SW 1271 (cell line): ENCODE measurements at regions not wholly inside any gene's neighbourhood (a gene's known extent, or its start where the extent isn't known, plus 50 kb on each side); places are given as distances from the start of the nearest gene placed in this dataset.

Experiments
- DNase-seq, 2 experiments: peaks; one replicate each; lab custom pipeline; 2025; lab: John Stamatoyannopoulos, UW

DNA sequence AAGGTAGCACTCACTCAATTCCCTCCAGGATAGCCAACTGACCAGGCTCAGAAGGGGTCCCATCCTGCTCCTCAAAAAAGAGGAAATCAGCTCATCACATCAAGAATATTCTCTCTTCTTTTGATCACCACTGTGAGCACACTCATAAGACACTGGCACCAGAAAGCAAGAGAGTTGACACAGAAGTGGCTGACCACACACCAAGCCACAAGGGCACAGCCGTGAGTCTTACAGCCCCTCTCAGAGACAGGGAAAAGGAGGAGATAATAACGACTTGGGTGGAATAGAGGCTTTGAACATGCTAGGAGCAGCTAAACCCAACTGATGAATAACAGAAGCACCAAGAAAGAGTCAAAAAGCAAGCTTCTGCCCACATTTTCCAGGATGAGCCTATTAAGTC lies 249.1 kb upstream of the PREP start:
- no peak for DNase-seq

DNA sequence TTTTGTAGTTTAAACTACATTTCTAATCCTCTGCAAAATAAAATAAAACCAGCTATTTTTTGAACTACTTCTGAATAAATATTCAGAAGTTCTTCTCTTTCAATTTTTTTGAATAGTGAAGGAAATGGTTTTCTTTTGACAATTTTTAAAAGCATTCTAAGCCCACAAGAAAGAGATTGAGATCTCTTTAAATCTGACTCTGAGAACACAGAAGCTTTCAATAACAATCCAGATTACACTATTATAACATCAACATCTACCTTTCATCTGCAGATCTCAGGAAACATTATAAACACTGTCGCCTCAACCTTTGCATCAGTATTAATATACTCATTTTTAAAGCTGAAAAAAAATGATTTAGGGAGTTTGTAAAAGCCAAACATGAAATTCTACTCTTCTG lies 247.5 kb upstream of the PREP start:
- no peak for DNase-seq

DNA sequence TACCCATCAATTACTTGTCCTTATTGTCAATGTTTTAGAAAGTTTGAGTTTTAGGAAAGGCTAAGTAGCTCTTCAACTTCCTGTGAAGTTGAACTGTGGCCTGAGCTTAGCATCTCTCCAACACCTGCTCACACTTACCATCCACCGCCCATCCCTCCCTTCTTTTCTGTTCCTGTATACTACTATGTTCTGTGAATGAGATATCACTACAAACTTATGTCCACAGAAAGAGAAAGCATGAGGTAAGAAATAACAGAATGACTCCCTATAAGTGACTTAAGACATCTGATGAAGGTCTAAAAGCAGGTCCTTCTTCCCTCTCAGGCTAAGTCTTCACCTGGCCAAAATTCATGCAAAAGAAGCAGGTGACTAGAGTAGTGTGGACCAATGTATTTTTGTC lies 246.3 kb upstream of the PREP start:
- DNase-seq = no peak

DNA sequence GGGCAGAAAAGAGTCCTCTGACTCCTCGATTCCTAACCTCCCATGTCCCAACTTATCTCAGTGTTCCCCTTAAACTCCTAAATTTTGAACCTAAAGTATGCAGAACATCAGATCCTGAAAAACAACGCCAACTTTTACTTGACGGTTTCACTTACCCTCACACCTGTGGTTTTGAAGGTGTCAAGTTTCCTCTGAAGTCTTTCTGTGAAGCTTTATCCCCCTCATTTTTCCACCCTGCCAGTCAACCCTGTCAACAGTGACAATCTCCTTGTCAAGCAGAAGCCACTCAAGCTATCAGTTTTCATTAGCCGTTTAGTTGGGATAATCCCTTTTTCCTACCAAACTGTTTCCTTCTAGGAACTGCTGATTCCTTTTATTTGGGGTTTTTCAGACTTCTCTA lies 245.4 kb upstream of the PREP start:
- DNase-seq = no peak

DNA sequence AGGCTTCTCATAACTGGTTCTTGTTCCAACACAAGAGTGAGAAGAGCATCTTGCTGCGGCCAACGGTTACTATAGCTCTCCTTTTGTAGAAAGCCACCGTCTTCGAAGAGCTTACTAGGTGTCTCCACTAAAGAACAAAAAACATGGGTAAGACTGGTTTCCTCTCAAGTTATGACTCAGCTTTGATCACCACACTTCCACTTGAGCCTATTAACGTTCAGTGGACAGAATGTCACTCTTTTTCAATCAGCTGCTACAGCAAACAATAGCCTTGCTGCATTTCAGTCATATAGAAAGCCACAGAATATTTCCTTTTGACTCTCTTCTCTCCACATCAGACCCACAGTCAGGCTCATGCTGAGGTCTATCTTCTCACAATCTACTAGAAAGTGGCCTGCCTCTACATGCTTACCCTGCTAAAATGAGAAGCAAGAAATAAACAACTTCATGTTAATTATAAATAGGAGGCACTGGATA lies 243.5 kb upstream of the PREP start:
- DNase-seq = no peak

DNA sequence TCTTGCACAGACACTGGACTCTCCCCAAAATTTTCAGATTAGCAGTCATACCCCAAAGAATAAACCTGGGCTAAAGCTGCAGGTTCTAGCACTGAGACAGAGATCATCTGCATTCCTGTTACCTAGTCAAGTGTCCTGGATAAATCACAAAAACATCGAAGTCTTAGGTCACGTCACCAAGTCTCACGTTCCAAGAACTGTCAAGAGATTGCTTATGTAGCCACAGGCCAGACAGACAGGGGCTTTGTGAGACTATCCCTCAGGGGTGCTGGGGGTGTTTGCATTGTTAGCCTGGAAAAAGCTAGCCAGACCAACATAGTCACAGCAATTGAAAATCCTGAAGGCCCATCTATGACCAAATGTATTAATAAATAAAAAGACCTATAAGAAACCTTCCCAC lies 243.1 kb upstream of the PREP start:
- no peak for DNase-seq

DNA sequence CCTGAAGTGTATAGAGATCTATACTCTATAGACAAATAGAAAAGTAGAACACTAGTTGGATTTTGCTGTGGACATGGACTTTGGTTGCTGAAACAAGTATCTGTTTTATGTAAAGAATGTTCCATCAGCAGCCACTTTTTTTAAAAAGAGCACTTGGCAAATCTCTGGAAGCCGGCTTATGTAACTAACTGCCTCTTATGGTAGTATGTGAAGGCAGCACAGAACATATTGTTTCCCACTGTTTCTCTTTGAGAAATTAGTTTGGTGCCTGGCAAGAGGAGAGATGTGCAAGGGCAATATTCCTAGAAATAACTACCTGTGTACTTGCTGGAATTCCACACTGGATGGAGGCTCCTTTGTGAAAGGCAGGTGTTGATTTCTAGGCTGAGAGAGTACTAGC lies 242.3 kb upstream of the PREP start:
- DNase-seq = no peak

DNA sequence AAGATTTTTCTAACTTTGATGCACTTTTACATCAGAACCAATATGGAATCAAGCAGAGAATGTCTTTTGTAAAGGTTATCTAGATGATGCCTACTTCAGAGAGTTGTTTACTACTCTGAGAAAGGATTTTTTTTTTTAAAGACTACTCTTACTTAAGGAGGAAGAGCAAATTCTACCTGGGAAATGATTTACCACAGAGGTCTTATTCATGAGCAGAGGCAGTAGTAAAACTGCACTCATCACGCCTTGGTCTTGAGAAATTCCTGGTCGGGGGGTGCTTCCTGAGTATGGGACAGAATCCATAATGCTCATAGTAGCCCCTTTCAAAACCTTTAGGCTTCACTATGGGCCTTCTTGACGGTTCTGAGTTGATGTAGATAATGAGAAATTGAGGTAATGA lies 241.8 kb upstream of the PREP start:
- no peak for DNase-seq

DNA sequence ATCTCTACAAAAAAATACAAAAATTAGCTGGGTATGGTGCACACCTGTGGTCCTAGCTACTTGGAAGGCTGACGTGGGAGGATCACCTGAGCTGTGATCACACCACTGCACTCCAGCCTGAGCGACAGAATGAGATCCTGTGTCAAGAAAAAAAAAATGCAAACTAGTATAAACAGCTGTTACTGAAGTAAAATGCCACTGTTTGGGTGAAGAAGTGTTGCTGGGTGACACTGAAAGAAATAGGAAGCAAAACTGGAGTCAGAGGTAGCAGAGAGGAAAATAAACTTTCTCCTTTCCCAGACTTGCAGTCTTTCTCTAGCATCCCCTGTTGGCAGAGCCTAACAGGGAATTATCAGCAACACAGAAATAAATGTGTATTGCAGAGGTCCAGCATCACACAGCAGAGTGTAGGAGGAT lies 241.2 kb upstream of the PREP start:
- DNase-seq = no peak

DNA sequence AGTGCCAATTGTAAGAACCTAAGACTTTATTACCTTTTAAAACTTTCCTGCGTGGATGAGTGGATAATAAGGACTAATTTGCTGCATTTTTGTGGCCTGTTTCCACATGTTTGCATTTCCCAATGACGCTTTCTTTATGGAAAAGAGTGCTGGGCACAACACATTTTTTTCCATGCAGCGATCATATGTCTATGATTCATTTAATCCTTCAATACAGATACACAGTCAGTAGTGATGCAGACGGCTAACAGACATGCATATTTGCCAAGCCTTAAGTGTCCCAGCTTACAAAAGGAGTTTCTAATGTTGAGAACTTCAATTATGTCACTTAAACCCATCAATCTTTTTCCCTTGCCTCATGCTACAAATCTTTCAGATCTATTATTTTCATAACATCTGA lies 239.8 kb upstream of the PREP start:
- no peak for DNase-seq

DNA sequence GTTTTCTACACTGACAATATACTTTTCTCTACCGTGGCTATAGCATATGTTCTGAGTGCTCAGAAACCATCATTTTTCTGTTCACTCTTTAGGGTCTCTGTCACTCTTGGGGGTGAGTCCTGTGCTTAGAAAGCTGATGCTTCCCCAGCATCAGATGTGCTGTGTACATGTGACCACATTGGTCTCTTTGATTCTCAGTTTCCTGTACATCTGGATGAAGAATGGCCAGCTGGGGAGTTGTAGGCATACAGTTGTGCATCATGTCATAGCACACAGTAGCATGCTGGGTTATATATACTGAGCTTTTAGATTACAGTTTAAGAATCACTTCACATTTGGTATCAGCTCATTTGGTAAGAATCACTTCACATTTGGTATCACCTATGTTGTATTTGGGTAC lies 238.6 kb upstream of the PREP start:
- DNase-seq = no peak

DNA sequence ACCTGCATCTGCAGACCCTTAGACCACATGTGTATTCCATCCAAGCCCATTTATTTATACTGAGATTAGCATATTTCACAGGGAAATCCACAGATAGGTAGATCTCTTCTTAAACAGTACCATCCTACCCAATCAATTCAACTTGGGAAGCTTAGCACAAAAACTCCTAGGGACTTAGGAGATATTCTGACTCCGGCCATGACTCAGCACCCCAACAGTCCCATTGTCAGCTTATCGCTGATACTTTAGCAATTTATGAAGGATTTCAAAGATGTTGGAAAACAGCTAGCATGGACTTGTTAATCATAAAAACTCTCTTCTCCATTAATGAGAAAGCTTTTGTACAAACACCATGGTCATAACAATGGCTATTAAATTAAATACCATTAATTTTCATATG lies 236.2 kb upstream of the PREP start:
- no peak for DNase-seq

DNA sequence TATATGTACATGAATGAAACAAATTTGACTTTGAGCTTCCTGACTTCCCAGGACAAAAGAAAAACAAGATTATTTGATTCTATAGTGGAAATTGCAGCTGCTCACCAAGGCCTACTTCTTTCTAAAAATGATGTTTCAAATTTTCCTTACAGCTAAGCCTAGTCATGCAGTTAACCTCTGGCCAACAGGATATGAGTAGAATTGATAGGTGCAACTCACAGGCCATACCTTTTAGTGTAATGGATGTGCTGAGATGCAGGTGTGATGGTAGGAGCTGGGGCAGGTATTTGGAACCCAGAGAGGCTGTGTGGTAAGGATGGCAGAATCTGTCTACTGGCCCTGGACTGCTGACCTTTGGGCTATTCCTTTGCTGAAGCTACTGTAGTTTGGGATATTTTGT lies 230.9 kb upstream of the PREP start:
- DNase-seq = no peak

DNA sequence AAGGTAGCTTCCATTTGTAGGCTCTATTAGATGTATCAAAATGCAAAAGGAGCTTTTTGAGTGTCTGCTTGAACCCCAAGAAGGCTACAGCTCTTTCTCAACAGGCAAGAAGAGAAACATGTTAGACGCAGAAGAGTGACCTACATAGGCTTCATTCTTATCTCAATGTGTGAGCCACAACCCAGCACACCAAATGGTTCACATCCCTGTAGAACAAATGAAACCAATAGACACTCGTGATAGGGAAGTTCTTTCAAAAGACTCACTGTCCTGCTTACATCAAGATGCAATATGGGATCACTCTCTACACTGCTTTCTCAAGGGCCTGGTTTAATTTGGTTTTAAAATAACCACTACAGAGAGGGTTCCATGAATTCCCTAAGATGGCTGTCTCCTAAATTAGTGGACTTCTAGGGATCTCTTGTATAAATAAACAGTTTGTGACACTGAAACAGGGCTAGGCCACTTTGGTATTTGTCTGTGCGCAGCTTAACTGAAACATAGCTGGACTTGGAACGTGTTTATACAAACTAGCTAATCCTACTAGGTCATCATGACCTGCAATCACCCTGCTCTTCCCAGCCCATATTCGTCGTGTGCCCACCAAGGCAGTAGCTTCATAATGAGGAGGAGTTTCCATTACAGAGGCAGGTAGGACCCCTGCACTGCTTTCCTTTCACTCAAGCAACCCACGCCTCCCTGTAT lies 225.4 kb upstream of the PREP start:
- DNase-seq = no peak

DNA sequence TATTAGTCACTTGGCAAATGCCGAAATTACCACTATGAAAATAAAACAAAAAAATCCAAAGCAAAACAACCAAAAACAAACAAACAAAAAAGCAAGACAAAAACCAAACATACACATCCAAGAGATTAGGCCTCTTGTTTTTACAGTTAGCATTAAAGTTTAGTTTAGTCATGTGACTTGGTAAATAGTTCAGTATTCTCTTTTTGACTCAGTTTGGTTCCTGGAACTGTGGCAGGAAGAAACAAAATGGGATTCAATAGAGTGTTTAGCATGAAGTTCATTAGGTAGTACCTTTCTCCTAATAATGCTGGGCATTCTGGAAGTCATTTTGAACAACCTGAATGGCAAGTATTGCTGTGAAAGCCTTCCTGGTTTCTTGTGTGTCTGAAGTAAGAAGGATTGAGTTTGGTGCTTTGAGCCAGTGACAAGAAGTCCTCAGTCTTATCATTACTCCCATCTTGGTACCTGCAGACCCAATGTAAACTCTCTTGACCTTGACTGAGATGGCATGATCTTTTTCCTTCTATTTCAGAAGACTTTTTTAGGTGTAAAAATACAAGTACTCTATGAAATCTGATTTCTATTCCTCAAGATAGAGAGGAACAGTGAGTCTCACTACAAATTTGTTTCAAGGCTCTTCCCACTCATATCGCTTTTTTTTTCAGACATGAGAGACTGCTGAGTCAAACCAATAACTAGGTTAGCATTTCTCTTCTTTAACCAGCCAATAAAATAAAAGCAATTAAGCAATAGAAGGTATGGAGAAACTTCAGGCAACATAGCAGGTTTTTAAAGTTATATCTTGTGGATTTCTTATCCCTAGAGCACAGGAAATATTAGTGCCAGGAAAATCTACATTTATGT lies 223.6 kb upstream of the PREP start:
- no peak for DNase-seq

DNA sequence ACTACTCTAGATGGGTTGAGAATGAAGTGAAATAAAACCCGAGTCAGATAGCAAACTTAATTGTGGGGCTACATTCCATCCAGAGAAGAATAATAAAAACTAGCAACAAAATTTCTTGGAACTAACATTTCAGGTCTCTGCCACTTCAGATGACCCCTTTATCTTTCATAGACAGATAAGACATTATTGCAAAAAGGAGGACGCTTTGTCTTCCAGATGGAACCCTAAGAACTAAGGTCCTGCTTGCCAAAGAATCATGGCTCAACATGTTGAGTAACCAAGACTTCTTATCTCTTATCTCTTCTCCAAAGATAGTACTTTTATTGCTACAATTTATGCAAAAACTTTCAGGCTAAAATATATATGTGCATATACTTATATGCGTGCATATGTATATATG lies 221.1 kb upstream of the PREP start:
- DNase-seq = no peak

DNA sequence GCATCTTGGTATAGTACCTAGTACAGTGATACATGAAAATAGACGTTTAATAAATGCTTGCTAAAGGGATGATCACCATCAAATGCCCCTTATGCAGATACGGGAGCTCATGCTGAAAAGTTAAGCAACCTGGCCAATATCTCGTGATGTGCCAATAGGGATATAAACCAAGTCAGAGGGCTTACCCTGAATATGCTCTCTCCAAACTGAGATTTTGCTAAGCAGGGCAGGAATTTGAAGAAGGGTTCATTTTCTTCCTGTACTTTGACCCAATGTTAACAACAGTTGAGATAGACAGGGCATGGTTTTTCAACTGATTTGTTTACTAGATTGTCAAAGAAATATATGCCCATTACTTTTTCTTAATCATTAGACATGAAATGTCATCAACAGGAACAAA lies 219.3 kb upstream of the PREP start:
- DNase-seq = no peak

DNA sequence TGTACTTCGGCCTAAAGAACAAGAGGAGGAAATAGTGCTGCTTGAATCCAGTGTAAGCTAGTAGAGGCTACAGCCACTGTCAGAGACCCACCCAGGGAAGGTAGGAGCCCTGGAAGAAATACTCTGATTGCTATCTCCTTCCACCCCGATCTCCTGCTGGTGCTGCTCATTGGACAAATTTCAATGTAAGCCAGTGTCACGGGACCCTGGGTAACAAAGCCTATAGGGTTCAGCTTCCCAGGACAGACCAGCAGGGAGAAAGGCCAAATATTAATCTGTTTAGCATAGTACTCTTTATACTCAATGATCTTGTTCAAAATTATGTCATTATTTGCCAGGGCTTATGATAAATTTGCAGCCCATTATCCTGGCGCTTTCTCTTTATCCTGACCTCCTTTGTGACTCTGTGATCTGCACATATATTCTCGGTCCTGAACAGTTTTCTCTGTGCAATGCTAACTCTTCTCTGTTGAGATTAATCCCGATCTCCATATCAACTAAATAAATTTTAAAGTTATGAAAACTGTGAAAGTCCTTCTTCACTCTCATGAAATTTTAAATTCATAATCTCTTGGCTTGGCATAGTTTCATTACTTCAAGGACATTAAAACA lies 218.8 kb upstream of the PREP start:
- no peak for DNase-seq

DNA sequence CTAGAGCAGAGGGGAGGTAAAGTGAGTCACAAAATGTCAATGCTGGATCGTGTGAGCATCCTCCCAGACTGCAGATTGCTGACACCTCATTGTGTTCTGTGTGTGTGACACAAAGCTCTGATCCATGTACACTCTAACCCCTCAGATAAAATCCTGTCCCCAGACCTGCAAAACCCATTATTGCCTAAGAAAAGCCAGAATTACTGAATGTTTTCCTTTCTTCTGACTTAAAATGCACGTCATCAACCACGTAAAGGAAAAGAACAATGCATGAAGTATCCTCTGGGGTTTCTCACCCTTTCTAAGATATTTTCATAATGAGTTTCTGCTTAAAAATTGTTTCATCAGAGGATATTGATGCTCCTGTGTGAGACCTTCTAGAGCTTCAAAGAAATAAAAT lies 218.0 kb upstream of the PREP start:
- DNase-seq = no peak

DNA sequence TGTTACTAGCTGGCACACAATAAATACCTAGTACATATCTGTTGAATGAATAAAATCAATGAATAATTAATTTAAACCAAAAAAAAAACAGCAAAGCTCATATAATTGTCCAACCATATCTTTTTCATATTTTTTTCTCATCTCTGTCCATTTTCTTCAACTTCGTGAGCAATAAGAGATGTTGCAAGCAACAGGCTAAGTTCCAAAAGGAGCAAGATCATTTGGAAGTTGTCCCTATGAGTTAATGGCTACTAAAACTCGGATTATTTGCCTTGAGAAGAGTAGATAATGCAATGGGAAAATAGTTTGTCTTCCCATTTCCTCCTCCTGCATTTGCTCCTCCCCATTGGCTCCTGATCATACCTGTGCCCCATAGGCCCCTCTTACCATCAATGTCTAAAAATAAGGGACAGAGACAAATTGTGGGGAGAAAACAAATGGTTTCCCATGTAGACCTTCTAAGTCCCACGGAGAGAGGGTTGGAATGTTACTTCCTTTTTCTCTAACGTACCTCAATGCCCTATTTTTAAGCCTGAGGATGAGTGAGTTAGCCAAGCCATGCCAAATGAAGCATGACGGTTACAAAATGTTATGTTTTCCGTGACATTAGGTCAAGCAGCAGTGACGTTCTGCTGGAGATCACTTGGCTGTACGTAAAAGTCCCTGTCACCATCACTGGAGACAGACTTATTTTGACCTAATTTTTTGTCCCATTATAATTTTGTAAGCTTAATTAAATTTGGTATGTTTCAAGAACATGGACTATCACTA lies 217.3 kb upstream of the PREP start:
- DNase-seq = no peak

DNA sequence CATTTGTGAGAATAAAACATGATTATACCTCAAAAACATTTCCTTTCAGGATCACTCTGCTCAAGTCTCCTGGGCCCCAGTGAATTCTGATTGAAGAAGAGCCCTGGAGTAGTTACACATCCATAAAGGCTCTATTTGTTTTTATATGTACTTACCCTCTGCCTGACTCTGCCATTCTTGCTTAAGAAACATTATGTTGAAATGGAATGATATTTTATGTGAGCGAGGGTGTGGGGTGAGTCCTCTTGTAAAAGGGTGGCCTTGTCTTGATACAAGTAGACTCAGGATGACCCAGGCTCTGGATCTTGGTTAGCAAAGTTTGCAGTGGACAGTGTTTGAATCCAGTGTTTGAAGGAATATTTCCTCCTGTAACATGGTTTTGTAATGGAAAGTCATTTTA lies 215.4 kb upstream of the PREP start:
- no peak for DNase-seq

DNA sequence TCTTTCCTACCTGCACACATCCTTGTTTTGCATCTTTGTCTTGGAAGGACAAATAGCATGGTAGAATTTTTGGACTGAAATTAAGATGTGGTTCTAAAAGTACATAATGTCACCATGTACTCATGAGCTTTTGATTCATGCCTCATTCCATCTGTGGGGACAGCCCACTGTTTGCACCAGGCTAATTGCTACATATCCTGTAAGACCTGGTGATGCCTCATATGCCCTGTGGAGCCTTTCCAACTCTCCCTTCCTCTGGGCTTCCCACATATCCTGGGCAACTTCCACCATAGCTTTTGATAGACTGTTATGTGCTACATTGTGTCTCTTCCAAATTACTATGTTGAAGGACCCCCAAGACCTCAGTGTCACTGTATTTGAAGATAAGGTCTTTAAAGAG lies 213.6 kb upstream of the PREP start:
- DNase-seq = no peak
